Neural progenitor cell (in vitro differentiated cells): ENCODE measurements at regions not wholly inside any gene's neighbourhood (a gene's known extent, or its start where the extent isn't known, plus 50 kb on each side); places are given as distances from the start of the nearest gene placed in this dataset.
A peak's percentile ranks its signal among the peaks of the same experiment; 100 is the strongest.

Source experiments
- DNase-seq: peaks from one replicate; pipeline ENCODE4 v3.0.0-alpha.2; 2016; ENCODE audit warnings: low spot score
- H2AFZ ChIP-seq: fragments of 200-600 bp; sonication (generic); replicated peaks from 2 replicates; pipeline ENCODE4 v1.6.1; 2016; ENCODE audit warnings: antibody characterized with exemption
- H3F3A ChIP-seq: fragments of 200-600 bp; sonication (generic); 2 replicates; pipeline ENCODE4 v1.6.1; 2016; ENCODE audit warnings: antibody characterized with exemption, low read depth
- H3K27ac ChIP-seq: fragments of 200-600 bp; sonication (generic); 2 replicates; pipeline ENCODE4 v1.5.1; 2016; ENCODE audit warnings: mild to moderate bottlenecking
- H3K27me3 ChIP-seq: fragments of 200-600 bp; sonication (generic); 2 replicates; pipeline ENCODE4 v1.6.1; 2016; ENCODE audit warnings: mild to moderate bottlenecking, moderate library complexity
- H3K36me3 ChIP-seq: fragments of 200-600 bp; sonication (generic); 2 replicates; pipeline ENCODE4 v1.5.1; 2016
- H3K4me1 ChIP-seq: fragments of 200-600 bp; sonication (generic); 2 replicates; pipeline ENCODE4 v1.6.1; 2016; ENCODE audit warnings: mixed run types
- H3K4me2 ChIP-seq: fragments of 200-600 bp; sonication (generic); 2 replicates; pipeline ENCODE4 v1.6.1; 2016
- H3K4me3 ChIP-seq: fragments of 200-600 bp; sonication (generic); 2 replicates; pipeline ENCODE4 v1.5.1; 2016
- H3K79me2 ChIP-seq: fragments of 200-600 bp; sonication (generic); 2 replicates; pipeline ENCODE4 v1.6.1; 2016; ENCODE audit warnings: low read depth
- H3K9ac ChIP-seq: fragments of 200-600 bp; sonication (generic); 2 replicates; pipeline ENCODE4 v1.6.1; 2016
- H3K9me3 ChIP-seq: fragments of 200-600 bp; sonication (generic); 2 replicates; pipeline ENCODE4 v1.5.1; 2016; ENCODE audit warnings: low read depth
- H4K20me1 ChIP-seq: fragments of 200-600 bp; sonication (generic); 2 replicates; pipeline ENCODE4 v1.6.1; 2016; ENCODE audit warnings: low read depth
- H3K27ac Mint-ChIP-seq: 3 replicates; pipeline ENCODE4 v1.8.0; 2021; ENCODE audit warnings: mixed read lengths
- H3K27me3 Mint-ChIP-seq: 2 replicates; pipeline ENCODE4 v1.8.0; 2022; ENCODE audit warnings: low read depth, mild to moderate bottlenecking, inconsistent platforms, moderate library complexity, mixed read lengths; ENCODE audit not compliant: insufficient read depth
- H3K36me3 Mint-ChIP-seq: 3 replicates; pipeline ENCODE4 v1.8.0; 2021; ENCODE audit warnings: mixed read lengths
- H3K4me1 Mint-ChIP-seq: 3 replicates; pipeline ENCODE4 v1.8.0; 2021; ENCODE audit warnings: mixed read lengths
- H3K4me3 Mint-ChIP-seq: 3 replicates; pipeline ENCODE4 v1.8.0; 2021; ENCODE audit warnings: mild to moderate bottlenecking, moderate library complexity, mixed read lengths
- H3K9me3 Mint-ChIP-seq: 3 replicates; pipeline ENCODE4 v1.8.0; 2020; ENCODE audit warnings: mixed read lengths
- CTCF ChIP-seq: fragments of 200-600 bp; sonication (generic); IDR thresholded peaks from 2 replicates; pipeline ENCODE4 v1.5.1; 2017; ENCODE audit warnings: antibody characterized with exemption, mild to moderate bottlenecking
- EZH2 ChIP-seq: fragments of 200-600 bp; sonication (generic); IDR thresholded peaks from 2 replicates; pipeline ENCODE4 v1.6.1; 2017; ENCODE audit warnings: antibody characterized with exemption, mild to moderate bottlenecking, moderate library complexity
- EZH2phosphoT487 ChIP-seq: fragments of 200-600 bp; sonication (generic); IDR thresholded peaks from 2 replicates; pipeline ENCODE4 v1.6.1; 2017; ENCODE audit warnings: antibody characterized with exemption

GRCh38 chr2:187986390-187987105, 305.1 kb upstream of the GULP1 start:
- no peaks in the 10 kb centered on the region for H4K20me1 ChIP-seq
- H3K4me3 ChIP-seq: no peak overlapping the region
- H3K4me1 Mint-ChIP-seq: peaks cover 2% of the 10 kb centered on the region
- H3K9me3 ChIP-seq: no peaks in the 10 kb centered on the region
- H3K27ac ChIP-seq: no peak overlapping the region
- H3K4me1 ChIP-seq: peaks cover 18% of the 10 kb centered on the region
- no peaks in the 10 kb centered on the region for H3K9me3 Mint-ChIP-seq
- no peak overlapping the region for H3K27ac Mint-ChIP-seq
- peaks cover 2% of the 10 kb centered on the region for H3K27me3 Mint-ChIP-seq
- DNase-seq: no peak
- no peak overlapping the region for H3K4me3 Mint-ChIP-seq
- H3K36me3 ChIP-seq: no peaks in the 10 kb centered on the region
- H3K27me3 ChIP-seq: no peaks in the 10 kb centered on the region
- H3K9ac ChIP-seq: no peak overlapping the region
- no peaks in the 10 kb centered on the region for H3F3A ChIP-seq
- no peaks in the 10 kb centered on the region for H3K79me2 ChIP-seq
- H3K4me2 ChIP-seq: no peak overlapping the region
- H2AFZ ChIP-seq: peak overlapping the region; percentile 74
- H3K36me3 Mint-ChIP-seq: no peaks in the 10 kb centered on the region
- TF ChIP-seq EZH2phosphoT487: no peak
- TF ChIP-seq EZH2: no peak
- TF ChIP-seq CTCF: no peak

GRCh38 chr2:187988348-187988747, 303.3 kb upstream of the GULP1 start:
- no peak overlapping the region for H3K4me3 Mint-ChIP-seq
- Histone ChIP-seq H4K20me1 (no peaks in the 10 kb centered on the region), H3F3A (peaks cover 11% of the 10 kb centered on the region), H3K4me1 (peaks cover 32% of the 10 kb centered on the region), H2AFZ (no peak overlapping the region), H3K4me2 (no peak overlapping the region), H3K27me3 (no peaks in the 10 kb centered on the region), H3K9ac (no peak overlapping the region), H3K4me3 (no peak overlapping the region), H3K9me3 (no peaks in the 10 kb centered on the region), H3K79me2 (no peaks in the 10 kb centered on the region), H3K36me3 (no peaks in the 10 kb centered on the region), H3K27ac (no peak overlapping the region)
- H3K27me3 Mint-ChIP-seq: peaks cover 2% of the 10 kb centered on the region
- no peaks in the 10 kb centered on the region for H3K9me3 Mint-ChIP-seq
- no peak overlapping the region for H3K27ac Mint-ChIP-seq
- H3K36me3 Mint-ChIP-seq: no peaks in the 10 kb centered on the region
- no peak for TF ChIP-seq CTCF
- TF ChIP-seq EZH2phosphoT487: no peak
- TF ChIP-seq EZH2: no peak
- DNase-seq: no peak
- peaks cover 11% of the 10 kb centered on the region for H3K4me1 Mint-ChIP-seq

- no peak overlapping the region for H3K9ac ChIP-seq
- no peak overlapping the region for H3K27ac Mint-ChIP-seq
- TF ChIP-seq CTCF (no peak), EZH2 (no peak), EZH2phosphoT487 (no peak)
- no peak overlapping the region for H3K4me3 ChIP-seq
- no peak overlapping the region for H2AFZ ChIP-seq
- no peak overlapping the region for H3K4me2 ChIP-seq
- H3K4me1 ChIP-seq: peaks cover 45% of the 10 kb centered on the region
- no peaks in the 10 kb centered on the region for H3K79me2 ChIP-seq
- no peaks in the 10 kb centered on the region for H4K20me1 ChIP-seq
- H3K9me3 ChIP-seq: no peaks in the 10 kb centered on the region
- H3K4me1 Mint-ChIP-seq: peaks cover 23% of the 10 kb centered on the region
- H3K27me3 Mint-ChIP-seq: peaks cover 2% of the 10 kb centered on the region
- no peaks in the 10 kb centered on the region for H3K36me3 ChIP-seq
- peak; percentile 27 for DNase-seq
- no peaks in the 10 kb centered on the region for H3K27me3 ChIP-seq
- no peak overlapping the region for H3K27ac ChIP-seq
- no peaks in the 10 kb centered on the region for H3K36me3 Mint-ChIP-seq
- no peaks in the 10 kb centered on the region for H3K9me3 Mint-ChIP-seq
- H3K4me3 Mint-ChIP-seq: no peak overlapping the region
- H3F3A ChIP-seq: peaks cover 15% of the 10 kb centered on the region
Observed at GRCh38 chr2:187989925-187990623, 301.6 kb upstream of the GULP1 start.
